GM18517 (cell line): ENCODE measurements at regions not wholly inside any gene's neighbourhood (a gene's known extent, or its start where the extent isn't known, plus 50 kb on each side); places are given as distances from the start of the nearest gene placed in this dataset.
"Not testable (repeated sequence)": the region's sequence is repeated elsewhere in the genome, so short reads cannot be mapped to it uniquely, and the experiment has no call there.

ENCODE experiments used
- ATAC-seq: cut with Tn5 transposase; IDR thresholded peaks from one replicate; pipeline ENCODE4 v1.9.1; 2021; ENCODE audit warnings: mild to moderate bottlenecking, moderate library complexity; ENCODE audit not compliant: unreplicated experiment

DNA sequence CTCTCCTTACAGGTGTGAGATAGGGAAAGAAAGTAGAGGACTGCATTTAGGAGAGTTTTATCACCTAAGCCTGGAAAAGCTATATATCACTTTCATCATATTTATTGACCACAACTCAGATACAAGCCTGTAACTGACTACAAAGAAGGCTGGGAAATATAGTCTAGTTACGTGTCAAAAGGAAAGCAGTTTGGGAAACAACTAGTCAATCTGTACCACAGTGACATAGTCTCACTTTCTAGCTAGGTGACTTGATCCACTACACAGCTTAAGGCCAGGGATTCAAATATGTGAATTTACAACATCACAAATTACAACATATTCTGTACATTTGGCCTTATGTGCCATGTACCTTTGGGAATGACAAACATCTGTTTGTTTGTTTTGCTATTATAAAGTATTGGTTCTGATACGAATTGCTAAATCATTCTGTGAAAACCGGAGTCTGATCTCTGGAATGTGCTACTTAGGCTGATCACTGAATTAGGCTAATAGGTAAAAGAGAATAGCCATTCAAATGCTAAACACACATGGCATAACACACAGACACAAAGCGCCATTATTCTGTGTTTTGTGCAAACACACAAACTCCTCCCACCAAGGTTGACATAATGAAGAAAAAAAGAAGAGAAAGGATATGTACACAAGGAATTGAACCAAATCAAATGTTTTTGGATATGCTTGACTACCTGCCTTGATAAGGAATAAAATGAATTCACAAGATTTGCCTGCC, 279.8 kb downstream of the DUSP6 start:
- ATAC-seq = no peak

DNA sequence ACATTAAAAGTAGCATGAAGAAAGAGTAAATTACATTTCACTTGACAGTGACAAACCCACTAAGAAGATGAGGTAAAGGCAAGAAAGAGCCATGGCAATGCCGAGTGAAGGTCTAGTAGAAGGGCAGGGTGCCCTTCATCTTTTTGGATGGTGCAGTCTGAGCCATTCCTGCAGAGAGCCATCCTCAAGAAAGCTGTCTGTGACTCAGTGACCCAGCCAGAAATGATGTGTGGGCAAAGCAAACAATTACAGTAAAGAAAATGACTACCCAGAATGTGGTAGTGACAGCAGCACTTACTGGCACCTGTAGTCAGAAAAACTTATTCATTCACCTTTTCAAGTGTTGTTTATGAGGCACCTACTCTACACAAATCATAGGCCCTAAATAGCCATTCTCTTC, 281.7 kb downstream of the DUSP6 start:
- ATAC-seq = no peak

DNA sequence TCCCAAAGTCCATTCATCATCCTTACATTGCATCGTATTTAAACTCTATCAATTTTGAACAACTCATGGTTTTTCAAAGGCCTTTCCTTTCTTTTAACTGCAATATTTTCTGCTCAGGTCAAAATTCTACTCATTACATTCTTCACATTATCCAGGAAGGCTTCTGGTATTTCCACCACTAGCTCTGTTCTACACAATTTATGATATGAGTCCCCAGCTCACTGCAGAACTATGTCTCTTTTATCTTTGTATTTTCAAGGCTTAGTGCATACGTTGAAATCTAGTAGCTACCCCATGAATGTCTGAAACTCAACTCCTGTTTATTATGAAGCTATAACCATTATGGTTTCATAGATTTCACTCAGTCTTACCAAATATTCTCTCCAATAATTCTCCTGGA, 282.9 kb downstream of the DUSP6 start:
- no peak for ATAC-seq

DNA sequence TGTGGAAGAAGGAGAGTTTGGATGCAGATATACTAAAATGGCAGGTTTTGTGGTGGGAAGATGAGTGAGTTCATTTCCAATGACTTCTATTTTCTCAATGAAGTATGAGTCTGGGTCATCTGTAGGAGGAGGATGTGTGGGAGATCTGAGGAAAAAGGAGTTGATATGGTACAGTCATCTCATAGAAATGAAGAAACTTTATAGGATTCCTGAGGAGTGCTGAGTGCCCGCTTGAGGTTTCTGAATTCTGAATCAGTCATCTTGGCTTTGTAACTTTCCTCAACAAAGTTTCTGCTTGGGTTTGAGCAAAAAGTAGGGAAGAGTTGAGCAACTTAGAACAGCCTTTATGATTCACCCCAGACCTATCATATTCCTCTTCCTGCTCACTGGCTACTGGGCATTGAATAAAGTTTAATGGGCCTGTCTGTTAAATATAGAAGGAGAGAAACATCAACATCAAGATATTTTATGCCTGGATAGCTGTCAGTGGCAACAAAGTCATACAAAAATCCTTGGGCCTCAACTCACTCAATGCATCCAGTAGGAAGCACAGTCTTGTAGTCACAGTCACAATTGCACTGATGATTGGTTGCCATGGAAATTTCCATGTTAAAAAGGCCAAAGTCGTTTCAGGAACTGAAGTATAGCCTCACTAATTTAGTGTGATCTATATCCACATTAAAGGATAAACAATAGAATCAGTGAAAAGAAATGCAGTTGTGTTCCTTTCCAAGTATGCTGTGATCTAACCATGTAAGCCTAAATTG, 284.7 kb downstream of the DUSP6 start:
- ATAC-seq = no peak

DNA sequence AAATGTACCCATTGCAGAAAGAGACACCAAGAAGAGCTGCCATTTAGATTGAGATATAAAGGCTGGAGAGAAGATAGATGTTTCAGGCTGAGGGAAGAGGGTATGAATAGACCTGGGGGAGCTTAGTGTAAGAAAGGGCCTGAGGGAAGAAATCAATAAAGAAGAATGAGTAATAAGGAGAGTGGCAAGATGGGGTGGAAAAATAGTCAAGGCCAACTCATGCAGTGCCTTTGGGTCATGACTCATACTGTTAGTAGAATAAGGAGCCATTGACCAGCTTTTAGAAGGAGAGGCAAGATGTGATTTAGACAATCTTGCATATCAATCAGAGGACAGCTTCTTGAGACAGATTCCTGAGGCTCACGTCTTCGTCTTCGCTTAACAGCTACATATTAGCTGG, 287.5 kb downstream of the DUSP6 start:
- ATAC-seq = no peak

DNA sequence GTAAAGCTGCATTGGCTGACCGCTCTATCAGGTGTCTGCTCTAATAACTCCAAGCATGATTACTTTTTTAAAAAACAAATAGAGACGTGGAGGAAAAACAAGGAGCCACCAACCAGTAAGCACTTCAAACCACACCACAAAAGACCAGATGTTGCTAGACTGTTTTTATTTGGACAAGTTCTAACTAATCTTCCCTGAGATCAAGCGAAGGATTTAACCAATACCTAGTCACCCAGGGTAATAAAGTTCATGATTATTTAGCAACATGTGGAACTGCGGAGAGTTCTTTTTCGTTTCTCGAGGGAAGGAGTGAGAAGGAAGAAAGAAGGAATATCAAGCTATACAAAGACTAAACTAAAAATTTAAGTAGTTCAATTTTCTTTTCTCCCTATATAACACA, 288.1 kb downstream of the DUSP6 start:
- ATAC-seq = no peak

DNA sequence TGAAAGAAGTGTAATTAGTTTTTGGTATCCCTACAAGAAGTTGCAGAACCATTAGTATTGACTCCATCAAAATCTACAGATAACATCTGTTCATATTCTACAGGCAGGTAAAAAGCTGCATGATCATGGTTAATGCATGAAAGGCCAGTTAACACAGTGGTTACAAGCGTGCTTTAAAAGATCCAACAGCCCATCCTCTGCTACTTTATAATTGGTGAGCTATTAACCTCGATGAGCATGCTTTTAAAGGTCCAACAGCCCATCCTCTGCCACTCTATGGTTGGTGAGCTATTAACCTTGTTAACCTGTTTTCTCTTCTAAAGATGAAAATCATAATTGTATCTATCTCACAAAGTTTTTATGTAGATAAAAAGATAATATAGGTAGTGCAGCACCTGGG, 289.3 kb downstream of the DUSP6 start:
- no peak for ATAC-seq

DNA sequence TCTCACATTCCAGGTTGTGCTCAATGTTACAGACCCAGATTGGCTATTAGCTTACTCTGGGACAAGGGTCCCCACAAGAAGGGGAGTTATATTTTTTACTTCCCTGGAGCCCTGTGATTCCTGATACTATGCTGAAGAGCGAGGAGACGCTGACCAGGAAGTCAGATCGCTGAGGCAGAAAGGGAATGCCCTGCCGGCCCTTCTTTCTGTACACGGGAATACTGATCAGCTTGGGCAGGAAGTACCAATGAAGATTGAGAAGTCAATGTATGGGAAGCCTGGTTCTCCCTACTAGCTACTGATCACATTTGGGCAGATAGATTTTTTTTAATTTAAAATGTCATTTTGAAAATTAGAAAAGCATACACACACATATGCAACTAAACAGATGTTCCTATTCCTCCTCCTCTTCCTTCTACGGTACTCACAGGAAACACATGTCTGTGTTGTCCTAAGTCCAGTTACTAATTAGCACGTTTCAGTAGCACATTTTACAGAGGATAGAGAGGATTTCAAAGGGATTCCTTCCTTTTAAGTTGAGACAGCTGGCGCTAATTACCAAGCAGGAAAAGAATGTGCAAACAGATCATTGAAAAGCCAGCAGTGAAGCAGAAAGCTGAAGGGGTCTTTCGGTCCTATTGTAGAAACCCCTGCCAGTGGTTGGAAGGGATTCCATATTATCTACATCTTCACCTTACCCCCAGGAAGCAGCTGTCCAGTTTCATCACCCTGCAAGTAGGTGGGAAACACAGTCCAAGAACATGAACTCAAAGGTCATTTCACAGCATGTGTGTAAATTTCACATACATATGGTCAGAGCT, 292.4 kb downstream of the DUSP6 start:
- ATAC-seq = no peak

DNA sequence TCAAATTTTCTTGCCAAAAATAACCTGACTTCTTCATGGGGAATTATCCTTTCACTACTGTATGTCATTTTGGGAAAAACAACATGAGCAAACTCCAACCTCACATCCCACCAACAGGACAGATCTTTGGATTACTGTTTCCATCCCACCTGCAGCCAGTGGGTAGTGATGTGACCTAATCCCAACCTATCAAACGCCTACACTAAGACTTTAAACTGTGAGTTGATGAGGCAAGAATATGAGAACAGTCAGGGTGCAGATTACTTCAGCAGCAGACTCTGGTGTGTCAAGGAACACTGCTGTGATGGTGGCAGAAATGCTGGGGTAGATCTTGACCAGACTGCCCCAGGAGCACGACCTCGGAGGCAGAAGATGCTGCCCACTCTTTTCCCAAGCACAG, 293.2 kb downstream of the DUSP6 start:
- no peak for ATAC-seq

DNA sequence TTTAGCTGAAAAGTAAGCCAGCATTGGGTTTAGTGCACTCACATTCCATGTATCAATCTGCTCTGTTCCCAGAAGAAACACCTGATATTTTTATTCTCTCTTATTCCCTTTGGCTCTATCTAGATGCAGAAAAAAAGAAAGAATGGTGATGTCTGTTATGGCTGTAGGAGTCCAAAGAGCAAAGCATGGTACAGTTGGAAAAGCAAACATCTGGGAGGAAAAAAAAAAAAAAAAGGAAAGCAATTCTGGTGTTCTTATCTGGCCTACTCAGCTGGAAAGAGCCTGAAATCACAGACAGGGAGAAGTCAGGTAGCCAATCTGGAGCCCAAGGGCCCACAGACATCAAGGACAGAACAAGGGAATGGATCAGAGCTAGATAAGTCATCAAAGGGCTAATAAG, 293.9 kb downstream of the DUSP6 start:
- ATAC-seq = no peak

DNA sequence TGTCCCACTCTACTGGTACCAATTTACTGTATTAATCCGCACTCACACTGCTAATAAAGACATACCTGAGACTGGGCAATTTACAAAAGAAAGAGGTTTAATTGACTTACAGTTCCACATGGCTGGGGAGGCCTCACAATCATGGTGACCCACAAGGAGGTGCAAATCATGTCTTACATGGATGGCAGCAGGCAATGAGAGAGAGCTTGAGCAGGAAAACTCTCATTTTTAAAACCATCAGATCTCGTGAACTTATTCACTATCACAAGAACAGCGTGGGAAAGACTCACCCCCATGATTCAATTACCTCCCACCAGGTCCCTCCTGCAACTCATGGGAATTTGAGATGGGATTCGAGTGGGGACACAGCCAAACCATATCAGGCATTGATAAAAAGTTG, 298.5 kb downstream of the DUSP6 start:
- not testable (repeated sequence) for ATAC-seq

DNA sequence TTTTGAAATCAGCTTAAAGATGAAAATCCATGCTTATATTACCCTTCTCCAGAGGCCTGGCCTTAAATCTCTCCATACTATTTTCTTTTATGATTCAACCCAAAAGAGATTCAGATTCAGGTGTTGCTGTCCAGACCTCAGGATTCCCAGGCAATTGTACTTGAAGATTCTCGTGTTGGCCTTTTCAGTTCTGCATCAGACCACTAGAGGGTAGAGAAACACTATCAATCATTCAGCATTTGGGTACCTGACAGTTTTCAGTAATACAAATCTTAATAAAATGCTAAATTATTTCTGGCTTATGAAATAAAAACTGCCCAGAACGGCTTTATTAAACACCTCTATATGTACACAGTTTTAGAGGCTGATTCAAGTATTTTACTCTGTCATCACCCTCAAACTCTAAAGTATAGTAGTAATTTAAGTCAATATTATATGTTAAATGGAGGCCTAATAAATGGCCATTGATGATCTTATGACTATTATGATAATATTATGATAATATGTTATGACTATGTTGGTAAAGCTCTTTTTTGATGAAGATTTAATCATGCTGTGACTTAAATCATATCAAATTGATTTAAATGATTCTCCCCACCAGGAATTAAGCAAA, 301.1 kb downstream of the DUSP6 start:
- peak; percentile 83 for ATAC-seq

DNA sequence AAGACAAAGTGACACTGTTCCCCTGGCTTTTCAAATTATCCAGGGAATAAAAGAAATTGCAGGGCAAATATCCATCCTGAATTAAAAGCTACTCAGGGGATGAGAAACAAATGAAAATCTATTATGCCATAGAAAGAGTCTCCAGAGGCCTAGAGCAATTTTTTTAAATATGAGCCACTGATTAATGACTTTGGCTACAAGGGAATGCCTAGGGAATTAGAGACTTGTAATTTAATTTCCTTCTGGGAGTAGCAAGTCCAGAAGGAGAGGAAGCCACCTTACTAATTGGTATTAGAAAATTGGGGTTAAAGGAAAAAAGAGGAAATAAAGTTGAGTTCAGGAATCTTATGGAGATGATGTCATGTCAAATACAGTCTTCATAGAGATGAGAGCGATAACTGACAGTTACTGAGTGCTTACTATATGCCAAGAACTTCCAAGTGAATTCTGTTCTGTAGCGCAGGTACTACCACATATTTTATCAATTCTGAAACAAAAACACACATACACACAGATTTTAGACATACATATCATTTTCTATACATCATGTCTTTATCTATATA, 304.4 kb downstream of the DUSP6 start:
- no peak for ATAC-seq

DNA sequence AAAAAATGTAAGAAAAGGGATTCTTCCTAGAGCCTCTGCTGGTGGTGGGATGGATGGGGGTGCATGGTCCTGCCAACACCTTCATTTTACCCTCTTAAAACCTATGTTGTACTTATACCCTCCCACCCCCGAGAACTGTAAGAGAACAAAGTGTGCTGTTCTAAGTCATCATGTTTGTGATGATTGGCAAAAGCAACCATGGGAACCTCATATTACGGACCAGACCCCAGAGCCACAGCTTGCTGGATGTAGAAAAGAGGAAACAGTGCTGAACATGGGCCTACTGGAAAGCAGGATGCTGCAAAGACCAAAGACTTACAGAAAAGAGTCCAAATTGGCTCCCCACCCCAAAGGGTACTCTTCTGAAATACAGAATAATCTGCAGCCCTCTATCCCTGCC, 311.2 kb downstream of the DUSP6 start:
- ATAC-seq = no peak

DNA sequence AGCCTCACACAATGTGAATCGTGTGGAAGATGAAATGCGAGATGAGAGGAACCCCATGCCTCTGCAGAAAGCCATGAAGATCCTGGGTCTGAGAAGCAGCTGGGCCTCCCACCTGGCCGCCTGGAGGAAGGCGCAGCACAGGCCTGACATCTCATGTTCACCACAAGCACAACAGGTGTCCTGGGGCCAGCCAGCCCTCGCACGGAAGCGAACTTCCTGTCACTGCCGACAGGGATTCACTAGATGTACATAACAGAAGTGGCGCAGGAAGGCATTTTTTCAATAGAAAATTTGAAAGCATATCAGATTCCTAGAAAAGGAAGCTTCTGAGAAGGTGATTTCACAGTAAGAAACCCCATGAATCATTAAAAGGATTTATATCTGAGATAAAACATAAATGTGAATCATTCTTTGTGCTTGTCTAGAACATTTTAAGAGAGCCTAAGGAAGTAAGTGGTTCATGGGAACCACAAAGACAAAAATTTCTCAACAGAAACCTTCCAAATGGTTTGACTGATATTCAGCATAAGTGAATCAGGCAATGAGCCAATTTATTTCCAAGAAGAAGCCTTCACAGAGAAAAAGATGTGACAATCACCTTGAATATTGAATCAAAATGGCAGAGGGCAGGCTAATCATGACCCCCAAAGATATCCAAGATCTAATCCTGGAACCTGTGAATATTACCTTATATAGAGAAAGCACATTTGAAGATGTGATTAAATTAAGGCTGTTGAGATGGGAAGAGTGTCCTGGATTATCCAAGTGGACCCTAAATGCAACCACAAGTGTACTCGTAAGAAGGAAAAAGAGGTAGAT, 311.9 kb downstream of the DUSP6 start:
- peak; percentile 98 for ATAC-seq

DNA sequence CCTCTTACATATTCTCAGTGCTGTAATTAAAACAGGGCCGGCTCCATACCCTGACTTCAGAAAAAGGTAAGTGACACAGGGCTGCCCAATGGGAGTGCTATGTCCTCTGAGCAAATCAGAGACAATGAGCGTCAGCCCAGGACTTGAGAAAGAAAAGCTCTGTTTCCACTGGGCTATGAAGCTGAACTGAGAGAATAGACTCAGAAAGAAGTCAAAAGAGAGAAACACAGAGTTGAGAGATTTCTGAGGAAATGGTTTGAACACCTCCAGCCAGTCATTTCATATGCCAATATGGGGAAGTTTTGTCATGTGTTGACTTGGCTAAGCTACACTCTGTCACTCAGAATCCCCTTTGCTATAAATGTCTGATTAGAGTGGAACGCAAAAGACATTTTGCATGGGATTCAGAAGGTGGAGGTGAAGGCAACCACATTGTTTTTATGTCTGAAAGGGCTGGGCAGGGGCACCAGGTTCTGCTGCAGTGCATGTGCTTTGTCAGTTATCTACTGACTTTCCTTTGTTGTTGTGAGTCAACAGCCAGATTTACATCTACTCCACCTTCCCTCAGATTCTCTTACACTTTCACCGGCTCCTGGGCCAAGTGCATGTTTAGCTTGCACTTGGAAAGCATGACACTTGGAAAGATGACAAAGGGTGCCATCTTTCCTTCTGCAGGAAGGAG, 313.3 kb downstream of the DUSP6 start:
- ATAC-seq = no peak

DNA sequence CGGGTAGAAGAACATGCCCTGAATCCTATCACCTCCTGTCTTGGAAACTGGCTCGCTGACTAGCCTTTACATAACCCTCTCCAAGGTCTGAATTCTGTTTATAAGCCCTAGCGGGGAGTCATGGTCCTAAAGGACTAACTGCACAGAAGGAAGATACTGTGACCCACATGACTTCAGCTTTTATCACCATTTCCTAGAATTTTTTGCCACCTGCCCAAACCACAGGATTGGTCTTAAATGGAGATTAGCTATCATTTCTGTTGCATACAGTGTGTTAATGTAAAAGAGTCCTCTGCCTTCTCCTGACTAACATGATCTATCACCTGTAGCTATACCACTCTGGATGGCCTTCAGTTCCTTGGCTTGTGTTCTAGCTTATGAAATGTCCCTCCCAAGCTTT, 319.2 kb downstream of the DUSP6 start:
- no peak for ATAC-seq

DNA sequence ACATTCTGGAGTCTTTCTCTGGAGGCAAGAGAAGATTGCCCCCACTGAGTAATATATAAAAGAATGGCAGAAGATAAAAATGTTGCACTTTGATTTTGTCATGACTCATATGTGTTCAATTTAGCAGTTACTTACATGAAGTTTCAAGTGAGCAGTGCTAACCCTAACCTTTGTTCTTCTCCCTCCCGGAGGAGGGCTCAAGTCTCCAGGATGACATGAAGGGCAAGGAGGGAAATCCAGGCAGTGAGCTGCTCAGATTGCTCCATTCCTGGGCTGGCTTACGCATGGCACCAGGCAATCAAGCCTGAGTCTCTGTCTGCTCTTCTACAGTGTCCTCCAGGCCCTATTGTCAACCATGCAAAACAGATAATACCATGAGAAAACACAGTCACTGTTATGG, 322.3 kb downstream of the DUSP6 start:
- no peak for ATAC-seq

DNA sequence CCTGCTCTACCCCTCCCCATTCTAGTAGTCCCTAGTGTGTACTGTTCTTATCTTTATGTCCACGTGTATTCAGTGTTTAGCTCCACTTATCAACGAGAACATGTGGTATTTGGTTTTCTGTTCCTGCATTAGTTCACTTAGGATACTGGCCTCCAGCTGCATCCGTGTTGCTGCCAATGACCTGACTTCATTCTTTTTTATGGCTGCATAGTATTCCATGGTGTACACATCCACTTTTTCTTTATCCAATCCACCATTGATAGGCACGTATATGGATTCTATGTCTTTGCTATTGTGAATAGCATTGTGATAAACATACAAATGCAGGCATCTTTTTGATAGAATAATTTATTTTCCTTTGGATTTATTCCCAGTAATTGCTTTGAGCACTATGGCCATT, 327.7 kb downstream of the DUSP6 start:
- no peak for ATAC-seq

DNA sequence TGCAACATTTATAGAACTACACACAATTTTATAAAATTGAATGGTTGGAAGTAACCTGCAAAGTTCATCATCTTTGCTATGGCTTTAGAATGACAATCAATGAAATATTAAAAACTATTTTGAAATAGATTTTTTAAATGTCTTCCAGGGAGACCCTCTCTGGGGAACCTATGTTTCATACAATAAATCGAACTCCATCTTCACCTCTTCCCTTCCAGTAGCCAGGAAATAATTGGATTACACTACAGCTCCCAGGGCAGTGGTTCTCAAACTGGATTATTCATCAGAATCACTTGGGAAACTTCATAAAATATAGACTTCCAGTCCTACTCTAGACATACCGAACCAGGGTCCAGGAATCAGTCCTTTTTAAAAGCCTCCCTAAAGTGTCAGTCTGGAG, 328.4 kb downstream of the DUSP6 start:
- no peak for ATAC-seq
